K562 (cell line): ENCODE measurements at regions not wholly inside any gene's neighbourhood (a gene's known extent, or its start where the extent isn't known, plus 50 kb on each side); places are given as distances from the start of the nearest gene placed in this dataset.

Experiments
- CBX2 ChIP-seq: fragments of 200-600 bp; sonication (generic); IDR thresholded peaks from one replicate; pipeline ENCODE4 v1.6.1; 2012; ENCODE audit warnings: mild to moderate bottlenecking, low read length, inconsistent platforms; ENCODE audit not compliant: insufficient read depth, poor library complexity, severe bottlenecking
- CCNT2 ChIP-seq: IDR thresholded peaks from 2 replicates; pipeline ENCODE4 v1.6.1; 2011; ENCODE audit warnings: borderline replicate concordance, low read depth, mild to moderate bottlenecking, moderate library complexity, mixed read lengths, low read length; ENCODE audit not compliant: insufficient read length; ENCODE audit errors: extremely low read depth
- CEBPG ChIP-seq, 3 experiments: fragments of 200-800 bp in 1 of 3; sonication (Bioruptor generic) in 1 of 3; sonication (generic) in 1 of 3; formaldehyde crosslinking in 1 of 3; IDR thresholded peaks in 2 of 3; conservative IDR thresholded peaks in 1 of 3; 2 replicates each; pipeline versions ENCODE4 v1.6.1 to v1.8.0; 2016 to 2022; ENCODE audit warnings: missing compliant biosample characterization in 2 of 3, missing genetic modification characterization in 2 of 3, mild to moderate bottlenecking in 1 of 3, missing genetic modification reagents in 1 of 3
- CXXC5 ChIP-seq: fragments of 250-450 bp; sonication (Bioruptor Pico); IDR thresholded peaks from 2 replicates; pipeline ENCODE4 v1.8.0; 2022; ENCODE audit warnings: inconsistent platforms, mild to moderate bottlenecking, moderate library complexity
- EZH2 ChIP-seq: IDR thresholded peaks from 2 replicates; pipeline ENCODE4 v1.6.1; 2012; ENCODE audit warnings: low read depth, mild to moderate bottlenecking, inconsistent platforms, low read length, borderline replicate concordance
- FIP1L1 ChIP-seq: fragments of 200-400 bp; formaldehyde crosslinking; IDR thresholded peaks from 2 replicates; pipeline ENCODE4 v1.6.1; 2018; ENCODE audit warnings: mild to moderate bottlenecking, low read depth, low read length; ENCODE audit not compliant: poor library complexity, severe bottlenecking
- FOXP1 ChIP-seq: sonication (generic); formaldehyde crosslinking; IDR thresholded peaks from 2 replicates; pipeline ENCODE4 v1.8.0; 2022; ENCODE audit warnings: mild to moderate bottlenecking, missing genetic modification reagents
- HDAC6 ChIP-seq: IDR thresholded peaks from 2 replicates; pipeline ENCODE4 v1.6.1; 2012; ENCODE audit warnings: low read depth, mild to moderate bottlenecking, control low read depth, inconsistent platforms, low read length, moderate library complexity
- HIVEP1 ChIP-seq: fragments of 250-450 bp; sonication (Bioruptor Pico); IDR thresholded peaks from 2 replicates; pipeline ENCODE4 v1.4.0; 2020; ENCODE audit warnings: mild to moderate bottlenecking
- MCM2 ChIP-seq: fragments of 450-650 bp; IDR thresholded peaks from 2 replicates; pipeline ENCODE4 v1.6.1; 2017; ENCODE audit warnings: low read depth, mild to moderate bottlenecking
- MXI1 ChIP-seq: IDR thresholded peaks from 2 replicates; pipeline ENCODE4 v1.6.1; 2011; ENCODE audit warnings: low read depth, mild to moderate bottlenecking, improper control_type of control experiment, low read length
- SAFB ChIP-seq: fragments of 200-400 bp; formaldehyde crosslinking; IDR thresholded peaks from 2 replicates; pipeline ENCODE4 v1.6.1; 2017; ENCODE audit warnings: low read depth, low read length, borderline replicate concordance
- ZNF12 ChIP-seq: sonication (generic); formaldehyde crosslinking; IDR thresholded peaks from 2 replicates; pipeline ENCODE4 v1.4.0; 2020; ENCODE audit warnings: mild to moderate bottlenecking, missing genetic modification reagents
- ZNF232 ChIP-seq: sonication (generic); formaldehyde crosslinking; IDR thresholded peaks from 2 replicates; pipeline ENCODE4 v1.8.0; 2022; ENCODE audit warnings: mild to moderate bottlenecking, missing genetic modification reagents
- ZNF589 ChIP-seq: fragments of 200-800 bp; sonication (Bioruptor generic); IDR thresholded peaks from 2 replicates; pipeline ENCODE4 v1.6.1; 2016; ENCODE audit warnings: low read depth, missing genetic modification characterization, missing compliant biosample characterization
- ZNF778 ChIP-seq: fragments of 450-650 bp; formaldehyde crosslinking; IDR thresholded peaks from 2 replicates; pipeline ENCODE4 v1.4.0; 2020; ENCODE audit warnings: mild to moderate bottlenecking, moderate library complexity
- TF ChIP-seq, protein P1 (sequence below): fragments of 450-650 bp; conservative IDR thresholded peaks from 2 replicates; pipeline ENCODE4 v1.6.1; 2016; ENCODE audit warnings: missing genetic modification characterization, low read depth, mild to moderate bottlenecking, control low read depth, missing compliant biosample characterization
- TF ChIP-seq, protein P2 (sequence below): fragments of 250-450 bp; sonication (Bioruptor Pico); IDR thresholded peaks from 2 replicates; pipeline ENCODE4 v1.8.0; 2021; ENCODE audit warnings: moderate library complexity, mild to moderate bottlenecking, inconsistent platforms
- TF ChIP-seq, protein P3 (sequence below): fragments of 250-450 bp; sonication (Bioruptor Pico); IDR thresholded peaks from 2 replicates; pipeline ENCODE4 v1.8.0; 2022; ENCODE audit warnings: moderate library complexity, mild to moderate bottlenecking, inconsistent platforms
- TF ChIP-seq, protein P4 (sequence below): sonication (generic); formaldehyde crosslinking; IDR thresholded peaks from 2 replicates; pipeline ENCODE4 v1.5.0; 2020; ENCODE audit warnings: missing genetic modification reagents

GRCh38 chr1:9428601-9429341 is 110.5 kb upstream of the SLC25A33 start (continued):
- TF ChIP-seq, protein P1, sequence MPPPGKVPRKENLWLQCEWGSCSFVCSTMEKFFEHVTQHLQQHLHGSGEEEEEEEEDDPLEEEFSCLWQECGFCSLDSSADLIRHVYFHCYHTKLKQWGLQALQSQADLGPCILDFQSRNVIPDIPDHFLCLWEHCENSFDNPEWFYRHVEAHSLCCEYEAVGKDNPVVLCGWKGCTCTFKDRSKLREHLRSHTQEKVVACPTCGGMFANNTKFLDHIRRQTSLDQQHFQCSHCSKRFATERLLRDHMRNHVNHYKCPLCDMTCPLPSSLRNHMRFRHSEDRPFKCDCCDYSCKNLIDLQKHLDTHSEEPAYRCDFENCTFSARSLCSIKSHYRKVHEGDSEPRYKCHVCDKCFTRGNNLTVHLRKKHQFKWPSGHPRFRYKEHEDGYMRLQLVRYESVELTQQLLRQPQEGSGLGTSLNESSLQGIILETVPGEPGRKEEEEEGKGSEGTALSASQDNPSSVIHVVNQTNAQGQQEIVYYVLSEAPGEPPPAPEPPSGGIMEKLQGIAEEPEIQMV: no peak
- TF ChIP-seq FOXP1 (CRISPR knock-in tag): no peak
- TF ChIP-seq CEBPG (CRISPR knock-in tag; IDR thresholded peaks at IDR 0.05): peak; percentile 78
- peak in 1 of 2 experiments; percentile 64; a peak in 3 of 4 replicates for TF ChIP-seq CEBPG (tag; conservative IDR thresholded peaks at IDR 0.05 in 1 of 2, IDR thresholded peaks at IDR 0.05 in 1 of 2)
- TF ChIP-seq, protein P2, sequence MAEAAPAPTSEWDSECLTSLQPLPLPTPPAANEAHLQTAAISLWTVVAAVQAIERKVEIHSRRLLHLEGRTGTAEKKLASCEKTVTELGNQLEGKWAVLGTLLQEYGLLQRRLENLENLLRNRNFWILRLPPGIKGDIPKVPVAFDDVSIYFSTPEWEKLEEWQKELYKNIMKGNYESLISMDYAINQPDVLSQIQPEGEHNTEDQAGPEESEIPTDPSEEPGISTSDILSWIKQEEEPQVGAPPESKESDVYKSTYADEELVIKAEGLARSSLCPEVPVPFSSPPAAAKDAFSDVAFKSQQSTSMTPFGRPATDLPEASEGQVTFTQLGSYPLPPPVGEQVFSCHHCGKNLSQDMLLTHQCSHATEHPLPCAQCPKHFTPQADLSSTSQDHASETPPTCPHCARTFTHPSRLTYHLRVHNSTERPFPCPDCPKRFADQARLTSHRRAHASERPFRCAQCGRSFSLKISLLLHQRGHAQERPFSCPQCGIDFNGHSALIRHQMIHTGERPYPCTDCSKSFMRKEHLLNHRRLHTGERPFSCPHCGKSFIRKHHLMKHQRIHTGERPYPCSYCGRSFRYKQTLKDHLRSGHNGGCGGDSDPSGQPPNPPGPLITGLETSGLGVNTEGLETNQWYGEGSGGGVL: no peak
- TF ChIP-seq ZNF12 (CRISPR knock-in tag): peak; percentile 81
- peak; percentile 39 for TF ChIP-seq CCNT2
- TF ChIP-seq, protein P3, sequence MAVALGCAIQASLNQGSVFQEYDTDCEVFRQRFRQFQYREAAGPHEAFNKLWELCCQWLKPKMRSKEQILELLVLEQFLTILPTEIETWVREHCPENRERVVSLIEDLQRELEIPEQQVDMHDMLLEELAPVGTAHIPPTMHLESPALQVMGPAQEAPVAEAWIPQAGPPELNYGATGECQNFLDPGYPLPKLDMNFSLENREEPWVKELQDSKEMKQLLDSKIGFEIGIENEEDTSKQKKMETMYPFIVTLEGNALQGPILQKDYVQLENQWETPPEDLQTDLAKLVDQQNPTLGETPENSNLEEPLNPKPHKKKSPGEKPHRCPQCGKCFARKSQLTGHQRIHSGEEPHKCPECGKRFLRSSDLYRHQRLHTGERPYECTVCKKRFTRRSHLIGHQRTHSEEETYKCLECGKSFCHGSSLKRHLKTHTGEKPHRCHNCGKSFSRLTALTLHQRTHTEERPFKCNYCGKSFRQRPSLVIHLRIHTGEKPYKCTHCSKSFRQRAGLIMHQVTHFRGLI (CRISPR knock-in tag): 0 out of 2 replicates have a peak, but pooled peaks have one; percentile 4
- no peak for TF ChIP-seq HDAC6
- no peak for TF ChIP-seq FIP1L1
- peak; percentile 62; the same call in 1 of the 2 replicates for TF ChIP-seq ZNF589
- peak; percentile 94 for TF ChIP-seq MXI1
- no peak for TF ChIP-seq ZNF232 (CRISPR knock-in tag)
- TF ChIP-seq MCM2: no peak
- TF ChIP-seq CXXC5: peak; percentile 93
- no peak for TF ChIP-seq SAFB
- TF ChIP-seq ZNF778 (CRISPR knock-in tag): no peak
- TF ChIP-seq, protein P4, sequence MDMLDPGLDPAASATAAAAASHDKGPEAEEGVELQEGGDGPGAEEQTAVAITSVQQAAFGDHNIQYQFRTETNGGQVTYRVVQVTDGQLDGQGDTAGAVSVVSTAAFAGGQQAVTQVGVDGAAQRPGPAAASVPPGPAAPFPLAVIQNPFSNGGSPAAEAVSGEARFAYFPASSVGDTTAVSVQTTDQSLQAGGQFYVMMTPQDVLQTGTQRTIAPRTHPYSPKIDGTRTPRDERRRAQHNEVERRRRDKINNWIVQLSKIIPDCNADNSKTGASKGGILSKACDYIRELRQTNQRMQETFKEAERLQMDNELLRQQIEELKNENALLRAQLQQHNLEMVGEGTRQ (CRISPR knock-in tag): peak; percentile 97
- TF ChIP-seq HIVEP1: no peak
- no peak for TF ChIP-seq EZH2
- no peak for TF ChIP-seq CBX2
